ENCODE measurements at regions not wholly inside any gene's neighbourhood (a gene's known extent, or its start where the extent isn't known, plus 50 kb on each side); places are given as distances from the start of the nearest gene placed in this dataset.

DNA sequence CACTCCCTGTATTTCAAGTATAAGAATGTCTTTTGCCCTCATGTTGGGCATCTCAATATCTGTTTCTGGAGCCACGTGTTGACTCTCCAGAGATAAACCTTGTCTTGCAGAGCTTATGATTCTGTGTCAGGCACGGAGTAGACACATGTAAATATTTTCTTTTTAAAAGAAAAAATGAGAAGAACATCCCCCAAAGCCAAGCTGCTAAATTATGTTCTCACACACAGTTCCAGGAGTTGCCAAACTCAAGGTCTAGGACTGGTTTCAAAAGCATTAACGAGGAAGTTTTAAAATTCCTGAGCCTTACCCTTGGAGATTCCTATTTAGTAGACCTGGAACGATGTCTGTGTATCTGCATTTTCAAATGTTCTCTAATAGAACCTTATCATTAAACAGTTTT is 1228.3 kb upstream of the WWC1 start:
- no peaks in the 10 kb centered on the region for H3K9me3 ChIP-seq (ENCODE audit: control insufficient read depth in 5 of 5, low read length in 5 of 5)
- no peak overlapping the region for H3K27ac ChIP-seq (ENCODE audit: low read depth, low read length)
- no peak overlapping the region for H3K4me3 ChIP-seq (ENCODE audit: low read depth in 1 of 5, low read length in 5 of 5)
- no peaks in the 10 kb centered on the region for H3K4me1 ChIP-seq (ENCODE audit: control insufficient read depth in 5 of 5, insufficient read depth in 5 of 5, low read length in 5 of 5)
- no peak overlapping the region for H3K9ac ChIP-seq (ENCODE audit: low read length in 5 of 5)
- no peaks in the 10 kb centered on the region for H3K27me3 ChIP-seq (ENCODE audit: control insufficient read depth in 5 of 5, insufficient read depth in 4 of 5, low read length in 5 of 5)
- H3K36me3 ChIP-seq (ENCODE audit: control insufficient read depth in 5 of 5, insufficient read depth in 5 of 5, low read length in 5 of 5), result no peaks in the 10 kb centered on the region

DNA sequence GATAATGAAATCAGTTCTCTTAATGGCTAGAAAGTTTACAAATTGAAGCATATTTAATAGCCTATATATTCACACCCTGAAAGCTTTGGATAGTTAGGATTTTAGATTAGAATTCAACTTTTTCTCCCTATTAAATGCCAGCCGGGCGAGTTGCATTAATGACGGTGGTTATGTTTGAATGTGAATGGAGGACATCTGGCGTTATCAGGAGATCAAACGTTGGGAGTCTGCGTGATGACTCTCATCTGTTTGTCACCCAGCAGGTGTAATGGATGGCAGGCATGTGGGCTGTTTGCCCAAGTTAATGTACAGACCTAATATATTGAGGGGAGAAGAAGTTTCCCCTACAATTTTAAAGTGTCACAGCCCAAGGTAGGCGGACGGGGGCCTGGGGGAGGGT is 1227.7 kb upstream of the WWC1 start:
- H3K27ac ChIP-seq (ENCODE audit: low read depth, low read length), result no peak overlapping the region
- no peak overlapping the region for H3K9ac ChIP-seq (ENCODE audit: low read length in 5 of 5)
- H3K36me3 ChIP-seq (ENCODE audit: control insufficient read depth in 5 of 5, insufficient read depth in 5 of 5, low read length in 5 of 5), result no peaks in the 10 kb centered on the region
- H3K9me3 ChIP-seq (ENCODE audit: control insufficient read depth in 5 of 5, low read length in 5 of 5), result no peaks in the 10 kb centered on the region
- H3K4me1 ChIP-seq (ENCODE audit: control insufficient read depth in 5 of 5, insufficient read depth in 5 of 5, low read length in 5 of 5), result no peaks in the 10 kb centered on the region
- H3K4me3 ChIP-seq (ENCODE audit: low read depth in 1 of 5, low read length in 5 of 5), result no peak overlapping the region
- H3K27me3 ChIP-seq (ENCODE audit: control insufficient read depth in 5 of 5, insufficient read depth in 4 of 5, low read length in 5 of 5), result no peaks in the 10 kb centered on the region

DNA sequence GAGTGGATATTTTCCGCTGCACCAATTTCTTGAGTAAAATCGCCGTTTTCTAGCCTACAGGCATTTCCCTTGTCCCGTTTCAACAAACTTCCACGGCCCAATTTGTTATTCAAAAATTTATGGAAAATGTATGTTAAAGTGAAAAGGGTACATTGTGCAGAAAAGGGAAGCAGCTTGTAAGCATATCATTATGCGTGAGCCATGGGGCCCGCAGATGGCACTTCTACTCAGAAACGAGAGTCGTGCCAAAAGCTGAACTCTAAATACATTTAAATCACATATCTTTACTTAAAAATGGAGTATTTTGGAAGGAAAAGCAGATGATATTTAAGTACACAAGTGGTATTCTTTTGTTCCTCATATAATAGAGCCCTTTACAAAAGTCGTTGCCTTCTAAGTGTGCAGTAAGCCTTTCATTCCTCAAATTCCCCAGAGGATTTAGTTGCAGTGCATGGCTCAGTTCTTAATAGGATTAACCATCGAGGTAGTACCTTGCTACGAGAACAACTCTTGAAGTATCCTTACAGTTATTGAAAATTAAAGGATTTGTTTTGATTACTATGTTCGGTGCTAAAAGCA is 1227.2 kb upstream of the WWC1 start:
- no peak overlapping the region for H3K9ac ChIP-seq (ENCODE audit: low read length in 5 of 5)
- no peaks in the 10 kb centered on the region for H3K4me1 ChIP-seq (ENCODE audit: control insufficient read depth in 5 of 5, insufficient read depth in 5 of 5, low read length in 5 of 5)
- H3K36me3 ChIP-seq (ENCODE audit: control insufficient read depth in 5 of 5, insufficient read depth in 5 of 5, low read length in 5 of 5), result no peaks in the 10 kb centered on the region
- no peaks in the 10 kb centered on the region for H3K27me3 ChIP-seq (ENCODE audit: control insufficient read depth in 5 of 5, insufficient read depth in 4 of 5, low read length in 5 of 5)
- no peak overlapping the region for H3K4me3 ChIP-seq (ENCODE audit: low read depth in 1 of 5, low read length in 5 of 5)
- H3K9me3 ChIP-seq (ENCODE audit: control insufficient read depth in 5 of 5, low read length in 5 of 5), result no peaks in the 10 kb centered on the region
- H3K27ac ChIP-seq (ENCODE audit: low read depth, low read length), result no peak overlapping the region

DNA sequence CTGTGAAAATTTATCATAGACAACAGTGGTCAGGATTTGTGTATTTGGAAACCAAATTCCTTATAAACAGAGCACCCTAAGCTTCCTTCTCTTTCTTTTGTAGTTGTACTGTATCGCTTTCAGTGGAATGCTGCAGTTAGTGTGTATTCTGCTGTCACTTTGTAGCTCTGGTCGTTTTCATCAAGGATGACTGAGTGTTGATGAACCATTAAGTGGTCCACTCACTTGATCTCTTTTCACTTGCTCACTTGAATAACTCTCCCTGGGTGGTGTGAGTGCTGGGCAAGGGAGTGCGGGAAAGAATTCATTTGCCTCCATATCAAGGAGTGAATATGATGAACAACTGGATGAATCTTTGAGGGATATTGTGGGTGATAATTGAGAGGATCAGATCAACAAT is 1225.7 kb upstream of the WWC1 start:
- H3K4me3 ChIP-seq (ENCODE audit: low read depth in 1 of 5, low read length in 5 of 5), result no peak overlapping the region
- H3K9ac ChIP-seq (ENCODE audit: low read length in 5 of 5), result no peak overlapping the region
- no peaks in the 10 kb centered on the region for H3K27me3 ChIP-seq (ENCODE audit: control insufficient read depth in 5 of 5, insufficient read depth in 4 of 5, low read length in 5 of 5)
- no peaks in the 10 kb centered on the region for H3K4me1 ChIP-seq (ENCODE audit: control insufficient read depth in 5 of 5, insufficient read depth in 5 of 5, low read length in 5 of 5)
- H3K36me3 ChIP-seq (ENCODE audit: control insufficient read depth in 5 of 5, insufficient read depth in 5 of 5, low read length in 5 of 5), result no peaks in the 10 kb centered on the region
- no peak overlapping the region for H3K27ac ChIP-seq (ENCODE audit: low read depth, low read length)
- no peaks in the 10 kb centered on the region for H3K9me3 ChIP-seq (ENCODE audit: control insufficient read depth in 5 of 5, low read length in 5 of 5)

DNA sequence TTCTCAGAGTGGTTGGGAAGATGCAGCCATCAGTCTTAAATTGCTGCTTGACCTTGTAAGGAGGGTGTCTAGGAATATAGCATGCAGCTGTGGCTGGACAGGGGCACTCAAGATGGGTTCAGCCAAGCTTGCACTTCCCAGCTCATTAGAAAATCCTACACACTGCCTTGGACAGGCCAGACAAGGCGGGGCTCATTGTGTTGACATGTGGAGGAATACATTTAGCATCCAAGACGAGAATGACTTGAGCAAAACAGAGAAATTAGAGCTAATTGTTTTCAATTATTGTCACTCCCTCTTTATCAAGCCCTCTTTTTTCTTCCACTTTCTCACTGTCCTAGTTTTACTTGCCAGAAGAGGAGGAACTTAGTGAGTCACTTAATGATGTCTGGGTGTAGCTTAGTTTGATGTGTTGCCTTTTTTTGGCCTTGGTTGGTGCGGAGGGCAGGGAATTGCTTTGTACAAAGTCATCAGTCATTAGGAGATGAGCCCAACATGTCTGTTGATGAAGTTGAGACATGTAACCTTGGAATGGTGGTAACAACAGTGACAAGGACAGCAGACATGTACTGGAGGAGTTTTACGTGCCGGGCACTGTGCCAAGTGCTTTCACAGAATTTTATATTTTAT is 1219.3 kb upstream of the WWC1 start:
- Histone ChIP-seq H3K4me3 (ENCODE audit: low read depth in 1 of 5, low read length in 5 of 5) (no peak overlapping the region), H3K4me1 (ENCODE audit: control insufficient read depth in 5 of 5, insufficient read depth in 5 of 5, low read length in 5 of 5) (no peaks in the 10 kb centered on the region), H3K36me3 (ENCODE audit: control insufficient read depth in 5 of 5, insufficient read depth in 5 of 5, low read length in 5 of 5) (no peaks in the 10 kb centered on the region), H3K9ac (ENCODE audit: low read length in 5 of 5) (no peak overlapping the region), H3K27ac (ENCODE audit: low read depth, low read length) (no peak overlapping the region), H3K9me3 (ENCODE audit: control insufficient read depth in 5 of 5, low read length in 5 of 5) (no peaks in the 10 kb centered on the region), H3K27me3 (ENCODE audit: control insufficient read depth in 5 of 5, insufficient read depth in 4 of 5, low read length in 5 of 5) (no peaks in the 10 kb centered on the region)

DNA sequence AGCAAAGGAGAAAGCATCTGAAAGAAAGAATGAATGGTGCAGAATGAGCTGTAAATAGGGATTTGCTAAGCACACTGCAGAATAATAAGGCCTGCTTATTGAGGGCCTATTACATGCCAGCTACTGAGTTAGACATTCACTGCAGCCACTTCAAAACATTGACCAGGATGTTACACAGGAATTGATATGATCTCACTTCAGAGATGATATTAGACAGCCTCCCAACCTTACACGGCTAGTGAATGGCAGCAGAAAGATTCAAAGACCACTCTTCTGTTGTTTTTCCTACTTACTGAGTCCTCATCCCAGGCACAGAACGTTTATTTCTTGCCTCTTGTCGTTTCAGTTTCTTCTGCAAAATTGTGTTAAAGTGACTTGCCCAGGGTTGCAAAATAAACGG is 1209.9 kb upstream of the WWC1 start:
- H3K27ac ChIP-seq (ENCODE audit: low read depth, low read length), result no peak overlapping the region
- H3K9me3 ChIP-seq (ENCODE audit: control insufficient read depth in 5 of 5, low read length in 5 of 5), result no peaks in the 10 kb centered on the region
- no peaks in the 10 kb centered on the region for H3K36me3 ChIP-seq (ENCODE audit: control insufficient read depth in 5 of 5, insufficient read depth in 5 of 5, low read length in 5 of 5)
- no peak overlapping the region for H3K4me3 ChIP-seq (ENCODE audit: low read depth in 1 of 5, low read length in 5 of 5)
- H3K4me1 ChIP-seq (ENCODE audit: control insufficient read depth in 5 of 5, insufficient read depth in 5 of 5, low read length in 5 of 5), result no peaks in the 10 kb centered on the region
- no peaks in the 10 kb centered on the region for H3K27me3 ChIP-seq (ENCODE audit: control insufficient read depth in 5 of 5, insufficient read depth in 4 of 5, low read length in 5 of 5)
- no peak overlapping the region for H3K9ac ChIP-seq (ENCODE audit: low read length in 5 of 5)

DNA sequence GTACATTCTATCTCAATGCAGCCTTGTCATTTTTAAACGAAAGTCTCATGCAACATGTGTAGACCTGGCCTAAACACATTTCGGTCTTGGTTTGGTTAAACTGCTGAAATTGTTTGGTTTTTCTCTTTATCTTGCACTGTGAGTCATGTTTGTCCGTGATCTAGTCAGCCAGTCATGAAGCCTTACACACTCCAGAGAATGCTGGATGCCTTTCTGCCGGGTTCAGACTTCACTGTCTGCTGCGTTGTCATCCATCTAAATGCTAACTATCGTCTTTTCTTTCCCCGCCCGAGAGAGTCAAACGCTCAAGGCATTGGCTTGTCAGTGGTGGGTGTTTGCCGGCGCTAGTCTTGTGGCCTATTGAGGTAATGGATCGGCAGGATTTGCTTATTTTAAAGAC is 1194.6 kb upstream of the WWC1 start:
- H3K4me1 ChIP-seq (ENCODE audit: control insufficient read depth in 5 of 5, insufficient read depth in 5 of 5, low read length in 5 of 5), result no peaks in the 10 kb centered on the region

DNA sequence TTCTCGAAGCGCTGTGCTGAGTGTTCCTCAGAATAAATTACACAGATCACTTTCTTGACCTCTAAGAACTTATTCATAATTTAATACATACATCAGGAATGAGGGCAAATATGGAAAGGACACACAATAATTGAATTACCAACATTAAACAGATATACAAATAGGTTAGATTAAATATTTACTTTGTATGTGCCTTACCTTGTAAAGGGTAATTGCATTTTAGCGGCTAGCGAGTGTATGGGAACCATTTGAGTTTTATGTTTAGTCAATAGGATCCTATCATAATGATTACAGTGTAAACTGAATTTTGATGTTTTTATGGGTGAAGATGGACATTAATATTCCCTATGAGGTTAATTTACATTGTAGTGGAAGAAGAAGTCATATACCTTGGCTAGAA is 1187.1 kb upstream of the WWC1 start:
- Histone ChIP-seq H3K4me1 (ENCODE audit: control insufficient read depth in 5 of 5, insufficient read depth in 5 of 5, low read length in 5 of 5) (no peaks in the 10 kb centered on the region), H3K27me3 (ENCODE audit: control insufficient read depth in 5 of 5, insufficient read depth in 4 of 5, low read length in 5 of 5) (peaks cover 0 to 6% (median 0%) of the 10 kb centered on the region in 5 donors), H3K36me3 (ENCODE audit: control insufficient read depth in 5 of 5, insufficient read depth in 5 of 5, low read length in 5 of 5) (no peaks in the 10 kb centered on the region), H3K4me3 (ENCODE audit: low read depth in 1 of 5, low read length in 5 of 5) (no peak overlapping the region), H3K9me3 (ENCODE audit: control insufficient read depth in 5 of 5, low read length in 5 of 5) (peaks cover 0 to 2% (median 0%) of the 10 kb centered on the region in 5 donors), H3K27ac (ENCODE audit: low read depth, low read length) (no peak overlapping the region), H3K9ac (ENCODE audit: low read length in 5 of 5) (no peak overlapping the region)

More for the DNA sequence above, 1194.6 kb upstream of the WWC1 start:
- Histone ChIP-seq H3K27ac (ENCODE audit: low read depth, low read length) (no peak overlapping the region), H3K4me3 (ENCODE audit: low read depth in 1 of 5, low read length in 5 of 5) (no peak overlapping the region), H3K27me3 (ENCODE audit: control insufficient read depth in 5 of 5, insufficient read depth in 4 of 5, low read length in 5 of 5) (no peaks in the 10 kb centered on the region), H3K36me3 (ENCODE audit: control insufficient read depth in 5 of 5, insufficient read depth in 5 of 5, low read length in 5 of 5) (no peaks in the 10 kb centered on the region), H3K9ac (ENCODE audit: low read length in 5 of 5) (no peak overlapping the region), H3K9me3 (ENCODE audit: control insufficient read depth in 5 of 5, low read length in 5 of 5) (peaks cover 0 to 2% (median 0%) of the 10 kb centered on the region in 5 donors)

DNA sequence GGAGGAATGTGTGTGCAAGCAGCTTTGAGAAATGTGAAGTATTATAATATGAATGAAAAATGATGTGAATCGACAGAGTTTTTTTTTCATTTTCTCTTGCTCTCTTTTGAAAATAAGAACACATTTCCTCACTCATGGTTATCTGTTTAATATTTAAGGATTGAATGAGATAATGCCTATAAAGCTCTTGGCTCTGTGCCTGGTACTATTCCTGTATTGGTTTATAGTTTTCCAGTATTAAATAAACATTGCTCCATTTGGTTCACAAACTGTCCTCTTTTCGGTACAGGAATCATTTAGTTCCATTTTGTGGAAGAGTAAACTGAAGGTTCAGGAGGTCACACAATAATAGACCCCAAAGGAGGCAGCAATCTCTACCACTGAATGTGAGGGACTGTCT is 1185.5 kb upstream of the WWC1 start:
- Histone ChIP-seq H3K4me3 (ENCODE audit: low read depth in 1 of 5, low read length in 5 of 5) (no peak overlapping the region), H3K9ac (ENCODE audit: low read length in 5 of 5) (no peak overlapping the region), H3K9me3 (ENCODE audit: control insufficient read depth in 5 of 5, low read length in 5 of 5) (peaks cover 0 to 2% (median 0%) of the 10 kb centered on the region in 5 donors), H3K4me1 (ENCODE audit: control insufficient read depth in 5 of 5, insufficient read depth in 5 of 5, low read length in 5 of 5) (no peaks in the 10 kb centered on the region), H3K36me3 (ENCODE audit: control insufficient read depth in 5 of 5, insufficient read depth in 5 of 5, low read length in 5 of 5) (no peaks in the 10 kb centered on the region), H3K27me3 (ENCODE audit: control insufficient read depth in 5 of 5, insufficient read depth in 4 of 5, low read length in 5 of 5) (peaks cover 0 to 6% (median 0%) of the 10 kb centered on the region in 5 donors), H3K27ac (ENCODE audit: low read depth, low read length) (no peak overlapping the region)

DNA sequence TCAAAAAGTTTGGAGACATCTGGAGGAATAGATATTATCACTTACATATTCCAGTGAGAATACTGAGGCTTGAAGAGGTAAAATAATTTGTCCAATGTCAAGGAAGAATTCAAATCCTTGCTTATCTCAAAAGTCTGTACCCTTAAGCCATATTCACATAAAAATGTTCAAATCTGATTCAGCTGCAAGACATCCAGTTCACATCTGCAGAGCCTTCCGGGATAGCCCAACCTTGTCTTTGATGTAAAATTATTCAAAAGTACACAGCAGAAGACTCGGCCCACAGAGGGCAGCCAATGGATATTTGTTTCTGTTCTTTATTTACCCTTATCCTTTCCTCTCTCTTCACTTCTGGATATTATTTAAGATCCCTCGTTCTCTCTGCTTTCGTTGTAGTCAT is 1183.8 kb upstream of the WWC1 start:
- Histone ChIP-seq H3K36me3 (ENCODE audit: control insufficient read depth in 5 of 5, insufficient read depth in 5 of 5, low read length in 5 of 5) (no peaks in the 10 kb centered on the region), H3K4me3 (ENCODE audit: low read depth in 1 of 5, low read length in 5 of 5) (no peak overlapping the region), H3K9ac (ENCODE audit: low read length in 5 of 5) (no peak overlapping the region), H3K27ac (ENCODE audit: low read depth, low read length) (no peak overlapping the region), H3K27me3 (ENCODE audit: control insufficient read depth in 5 of 5, insufficient read depth in 4 of 5, low read length in 5 of 5) (peaks cover 0 to 3% (median 0%) of the 10 kb centered on the region in 5 donors), H3K4me1 (ENCODE audit: control insufficient read depth in 5 of 5, insufficient read depth in 5 of 5, low read length in 5 of 5) (no peaks in the 10 kb centered on the region), H3K9me3 (ENCODE audit: control insufficient read depth in 5 of 5, low read length in 5 of 5) (peaks cover 0 to 2% (median 0%) of the 10 kb centered on the region in 5 donors)

Data from subcutaneous abdominal adipose tissue (tissue), 5 donors.